ENCODE measurements at regions not wholly inside any gene's neighbourhood (a gene's known extent, or its start where the extent isn't known, plus 50 kb on each side); places are given as distances from the start of the nearest gene placed in this dataset.

GRCh38 chr6:133128191-133128590, 113.0 kb upstream of the EYA4 start:
- TF ChIP-seq CTCF (IDR thresholded peaks at IDR 0.05; ENCODE audit: poor library complexity) (no peak), EZH2 (IDR thresholded peaks at IDR 0.05; ENCODE audit: borderline replicate concordance) (no peak), EZH2phosphoT487 (IDR thresholded peaks at IDR 0.05; ENCODE audit: low read depth, severe bottlenecking, unreplicated experiment) (no peak)
